ENCODE measurements at regions not wholly inside any gene's neighbourhood (a gene's known extent, or its start where the extent isn't known, plus 50 kb on each side); places are given as distances from the start of the nearest gene placed in this dataset.

DNA sequence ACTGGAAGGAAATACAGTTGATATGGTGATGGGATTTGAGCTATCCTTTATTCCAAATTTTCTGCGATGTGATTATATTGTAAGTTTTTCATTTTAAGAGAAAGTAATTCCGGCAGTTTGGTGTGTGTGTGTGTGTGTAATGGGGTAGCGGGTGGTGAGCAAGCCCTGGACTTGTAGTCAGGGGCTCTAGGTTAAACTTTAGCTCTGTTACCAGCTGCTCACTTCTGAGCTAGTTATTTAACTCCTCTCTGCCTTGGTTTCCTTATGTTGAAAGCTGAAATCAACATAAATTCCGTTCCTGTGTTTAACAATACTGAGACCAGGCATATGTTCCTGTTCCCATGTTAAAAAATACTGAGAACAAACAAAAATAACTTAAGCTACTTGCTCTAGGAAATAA is 174.1 kb upstream of the CASK start:
- Histone ChIP-seq H3K36me3 (ENCODE audit: control insufficient read depth in 4 of 4, insufficient read depth in 4 of 4, low read length in 4 of 4) (no peaks in the 10 kb centered on the region), H3K9me3 (ENCODE audit: control insufficient read depth in 4 of 4, insufficient read depth in 3 of 4, low read length in 3 of 4) (peaks cover 0 to 1% (median 0%) of the 10 kb centered on the region in 4 donors), H3K4me3 (no peak overlapping the region), H3K9ac (ENCODE audit: insufficient read depth in 1 of 2, low read length in 2 of 2) (no peak overlapping the region), H3K27ac (ENCODE audit: low read depth in 1 of 2, low read length in 1 of 2) (no peak overlapping the region), H3K4me1 (ENCODE audit: control insufficient read depth in 5 of 5, insufficient read depth in 5 of 5, low read length in 5 of 5) (peaks cover 0 to 4% (median 0%) of the 10 kb centered on the region in 5 donors), H3K27me3 (ENCODE audit: control insufficient read depth in 3 of 3, insufficient read depth in 3 of 3, low read length in 2 of 3) (peaks cover 0 to 34% (median 9%) of the 10 kb centered on the region in 3 donors)
- 85 to 96% methylated on average over 4 of the region's 4 CpGs for WGBS, 2 donors
- ATAC-seq (ENCODE audit: insufficient read depth, low FRiP score) (no peak), DNase-seq (no peak)
- TF ChIP-seq, protein P1, sequence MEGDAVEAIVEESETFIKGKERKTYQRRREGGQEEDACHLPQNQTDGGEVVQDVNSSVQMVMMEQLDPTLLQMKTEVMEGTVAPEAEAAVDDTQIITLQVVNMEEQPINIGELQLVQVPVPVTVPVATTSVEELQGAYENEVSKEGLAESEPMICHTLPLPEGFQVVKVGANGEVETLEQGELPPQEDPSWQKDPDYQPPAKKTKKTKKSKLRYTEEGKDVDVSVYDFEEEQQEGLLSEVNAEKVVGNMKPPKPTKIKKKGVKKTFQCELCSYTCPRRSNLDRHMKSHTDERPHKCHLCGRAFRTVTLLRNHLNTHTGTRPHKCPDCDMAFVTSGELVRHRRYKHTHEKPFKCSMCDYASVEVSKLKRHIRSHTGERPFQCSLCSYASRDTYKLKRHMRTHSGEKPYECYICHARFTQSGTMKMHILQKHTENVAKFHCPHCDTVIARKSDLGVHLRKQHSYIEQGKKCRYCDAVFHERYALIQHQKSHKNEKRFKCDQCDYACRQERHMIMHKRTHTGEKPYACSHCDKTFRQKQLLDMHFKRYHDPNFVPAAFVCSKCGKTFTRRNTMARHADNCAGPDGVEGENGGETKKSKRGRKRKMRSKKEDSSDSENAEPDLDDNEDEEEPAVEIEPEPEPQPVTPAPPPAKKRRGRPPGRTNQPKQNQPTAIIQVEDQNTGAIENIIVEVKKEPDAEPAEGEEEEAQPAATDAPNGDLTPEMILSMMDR (IDR thresholded peaks at IDR 0.05; ENCODE audit: control extremely low read depth, extremely low read depth): no peak

GRCh38 chrX:42096265-42096920 is 173.0 kb upstream of the CASK start:
- DNase-seq: peak; percentile 69 to 78 (median 70)
- H3K27ac ChIP-seq (ENCODE audit: low read depth in 1 of 2, low read length in 1 of 2): no peak overlapping the region

GRCh38 chrX:42094218-42094617 is 170.9 kb upstream of the CASK start:
- H3K36me3 ChIP-seq (ENCODE audit: control insufficient read depth in 4 of 4, insufficient read depth in 4 of 4, low read length in 4 of 4): no peaks in the 10 kb centered on the region
- DNase-seq: peak in 1 of 3 donors; percentile 7
- H3K9ac ChIP-seq (ENCODE audit: insufficient read depth in 1 of 2, low read length in 2 of 2): no peak overlapping the region
- H3K27ac ChIP-seq (ENCODE audit: low read depth in 1 of 2, low read length in 1 of 2): no peak overlapping the region
- H3K4me3 ChIP-seq: no peak overlapping the region
- TF ChIP-seq, protein P1 (IDR thresholded peaks at IDR 0.05; ENCODE audit: control extremely low read depth, extremely low read depth): no peak
- peak; percentile 32 for ATAC-seq (ENCODE audit: insufficient read depth, low FRiP score)
- H3K27me3 ChIP-seq (ENCODE audit: control insufficient read depth in 3 of 3, insufficient read depth in 3 of 3, low read length in 2 of 3): peaks cover 0 to 28% (median 12%) of the 10 kb centered on the region in 3 donors
- H3K4me1 ChIP-seq (ENCODE audit: control insufficient read depth in 5 of 5, insufficient read depth in 5 of 5, low read length in 5 of 5): peaks cover 0 to 2% (median 0%) of the 10 kb centered on the region in 5 donors
- no peaks in the 10 kb centered on the region for H3K9me3 ChIP-seq (ENCODE audit: control insufficient read depth in 4 of 4, insufficient read depth in 3 of 4, low read length in 3 of 4)
- 28 to 37% methylated on average over 5 of the region's 5 CpGs for WGBS, 2 donors

More at GRCh38 chrX:42096265-42096920, 173.0 kb upstream of the CASK start:
- Histone ChIP-seq H3K9ac (ENCODE audit: insufficient read depth in 1 of 2, low read length in 2 of 2) (peak overlapping the region in 1 of 2 donors; percentile 28), H3K4me3 (no peak overlapping the region), H3K9me3 (ENCODE audit: control insufficient read depth in 4 of 4, insufficient read depth in 3 of 4, low read length in 3 of 4) (peaks cover 0 to under 1% (median 0%) of the 10 kb centered on the region in 4 donors), H3K27me3 (ENCODE audit: control insufficient read depth in 3 of 3, insufficient read depth in 3 of 3, low read length in 2 of 3) (peaks cover 0 to 33% (median 6%) of the 10 kb centered on the region in 3 donors), H3K4me1 (ENCODE audit: control insufficient read depth in 5 of 5, insufficient read depth in 5 of 5, low read length in 5 of 5) (peaks cover 0 to 4% (median 0%) of the 10 kb centered on the region in 5 donors), H3K36me3 (ENCODE audit: control insufficient read depth in 4 of 4, insufficient read depth in 4 of 4, low read length in 4 of 4) (no peaks in the 10 kb centered on the region)
- 54 to 65% methylated on average over 9 of the region's 9 CpGs for WGBS, 2 donors
- TF ChIP-seq, protein P1 (IDR thresholded peaks at IDR 0.05; ENCODE audit: control extremely low read depth, extremely low read depth): no peak
- peak; percentile 38 for ATAC-seq (ENCODE audit: insufficient read depth, low FRiP score)
